Fibroblast of mammary gland (primary cell): ENCODE measurements at regions not wholly inside any gene's neighbourhood (a gene's known extent, or its start where the extent isn't known, plus 50 kb on each side); places are given as distances from the start of the nearest gene placed in this dataset.

Experiments used
- DNase-seq: peaks from one replicate; pipeline ENCODE4 v3.0.0-alpha.2; 2010; ENCODE audit warnings: low read depth
- H3K4me3 ChIP-seq: 2 replicates; pipeline ENCODE4 v1.5.1; 2011; ENCODE audit warnings: low read depth, mild to moderate bottlenecking, low read length, moderate library complexity; ENCODE audit not compliant: control insufficient read depth
- TF ChIP-seq, protein P1 (sequence below): conservative IDR thresholded peaks from 2 replicates; pipeline ENCODE4 v1.5.1; 2011; ENCODE audit warnings: low read depth, low read length, inconsistent platforms; ENCODE audit not compliant: control insufficient read depth, insufficient read depth

DNA sequence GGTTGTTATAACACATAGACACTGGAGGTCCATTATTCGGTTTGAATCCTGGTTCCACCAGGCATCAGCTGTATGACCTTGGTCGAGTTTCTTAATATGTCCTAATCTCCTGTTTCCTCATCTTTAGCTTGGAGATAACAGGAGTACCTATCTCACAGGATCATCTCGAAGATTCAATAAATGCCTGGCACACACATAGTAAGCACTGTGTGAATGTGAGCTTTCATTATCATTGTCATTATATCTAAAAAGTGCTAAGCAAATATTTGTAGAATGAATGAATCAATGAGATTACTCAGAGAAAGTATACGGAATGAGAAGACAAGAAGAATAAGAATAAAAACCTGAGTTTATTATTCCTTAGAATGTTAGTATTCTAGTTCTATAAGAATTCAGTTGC, 227.4 kb upstream of the CFAP20DC start:
- DNase-seq, result no peak
- H3K4me3 ChIP-seq, result no peak overlapping the region
- TF ChIP-seq, protein P1, sequence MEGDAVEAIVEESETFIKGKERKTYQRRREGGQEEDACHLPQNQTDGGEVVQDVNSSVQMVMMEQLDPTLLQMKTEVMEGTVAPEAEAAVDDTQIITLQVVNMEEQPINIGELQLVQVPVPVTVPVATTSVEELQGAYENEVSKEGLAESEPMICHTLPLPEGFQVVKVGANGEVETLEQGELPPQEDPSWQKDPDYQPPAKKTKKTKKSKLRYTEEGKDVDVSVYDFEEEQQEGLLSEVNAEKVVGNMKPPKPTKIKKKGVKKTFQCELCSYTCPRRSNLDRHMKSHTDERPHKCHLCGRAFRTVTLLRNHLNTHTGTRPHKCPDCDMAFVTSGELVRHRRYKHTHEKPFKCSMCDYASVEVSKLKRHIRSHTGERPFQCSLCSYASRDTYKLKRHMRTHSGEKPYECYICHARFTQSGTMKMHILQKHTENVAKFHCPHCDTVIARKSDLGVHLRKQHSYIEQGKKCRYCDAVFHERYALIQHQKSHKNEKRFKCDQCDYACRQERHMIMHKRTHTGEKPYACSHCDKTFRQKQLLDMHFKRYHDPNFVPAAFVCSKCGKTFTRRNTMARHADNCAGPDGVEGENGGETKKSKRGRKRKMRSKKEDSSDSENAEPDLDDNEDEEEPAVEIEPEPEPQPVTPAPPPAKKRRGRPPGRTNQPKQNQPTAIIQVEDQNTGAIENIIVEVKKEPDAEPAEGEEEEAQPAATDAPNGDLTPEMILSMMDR, result no peak

- peak; percentile 9 for DNase-seq
- H3K4me3 ChIP-seq, result no peak overlapping the region
- TF ChIP-seq, protein P1, result no peak
Measured at GRCh38 chr3:59273976-59274375, 224.2 kb upstream of the CFAP20DC start.

- DNase-seq, result no peak
- H3K4me3 ChIP-seq, result no peak overlapping the region
- TF ChIP-seq, protein P1, result no peak
Measured at GRCh38 chr3:59271971-59272370, 222.1 kb upstream of the CFAP20DC start.

DNA sequence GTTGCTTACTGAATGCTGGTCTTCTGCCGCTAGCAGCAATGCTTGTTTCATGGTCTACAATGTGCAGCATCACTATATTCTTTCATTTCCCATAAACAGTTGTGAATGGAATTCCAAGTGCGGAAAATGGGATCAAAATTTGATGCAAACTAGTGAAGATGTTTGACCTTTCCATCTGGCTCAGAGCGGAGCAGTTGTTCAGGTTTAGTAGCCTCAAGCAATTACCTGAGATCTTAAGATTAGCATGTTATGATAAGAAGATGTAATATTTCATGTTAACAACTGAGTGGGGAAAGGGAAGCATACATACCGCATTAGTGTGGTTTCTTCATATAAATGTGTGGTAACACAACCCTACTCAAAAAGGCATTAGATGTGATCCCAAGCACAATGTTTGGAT, 221.1 kb upstream of the CFAP20DC start:
- TF ChIP-seq, protein P1, result no peak
- H3K4me3 ChIP-seq, result no peak overlapping the region
- no peak for DNase-seq

DNA sequence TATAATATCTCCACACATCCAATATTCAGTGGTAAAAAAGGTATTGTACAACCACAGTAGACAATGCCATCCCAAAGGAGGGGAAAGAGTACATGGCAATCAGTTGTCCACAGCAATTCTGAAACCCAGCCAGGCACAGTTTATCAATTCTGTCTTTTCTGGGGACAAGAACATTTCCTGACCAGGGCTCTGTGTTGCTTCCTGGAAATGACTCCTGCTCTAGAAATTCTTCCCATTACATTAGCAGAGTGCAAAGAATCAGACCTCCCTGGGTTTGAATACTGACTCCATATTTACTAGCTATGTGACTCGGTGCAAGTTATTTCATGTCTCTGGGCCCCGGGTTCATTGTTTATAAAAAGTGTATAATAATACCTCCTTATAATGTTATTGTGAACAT, 220.4 kb upstream of the CFAP20DC start:
- H3K4me3 ChIP-seq, result no peak overlapping the region
- no peak for DNase-seq
- TF ChIP-seq, protein P1, result no peak

GRCh38 chr3:59268170-59268569, 218.3 kb upstream of the CFAP20DC start:
- TF ChIP-seq, protein P1, result no peak
- DNase-seq, result no peak
- H3K4me3 ChIP-seq, result no peak overlapping the region

GRCh38 chr3:59267021-59267420, 217.2 kb upstream of the CFAP20DC start:
- no peak for DNase-seq
- no peak overlapping the region for H3K4me3 ChIP-seq
- TF ChIP-seq, protein P1, result no peak
